ENCODE measurements at regions not wholly inside any gene's neighbourhood (a gene's known extent, or its start where the extent isn't known, plus 50 kb on each side); places are given as distances from the start of the nearest gene placed in this dataset.

DNA sequence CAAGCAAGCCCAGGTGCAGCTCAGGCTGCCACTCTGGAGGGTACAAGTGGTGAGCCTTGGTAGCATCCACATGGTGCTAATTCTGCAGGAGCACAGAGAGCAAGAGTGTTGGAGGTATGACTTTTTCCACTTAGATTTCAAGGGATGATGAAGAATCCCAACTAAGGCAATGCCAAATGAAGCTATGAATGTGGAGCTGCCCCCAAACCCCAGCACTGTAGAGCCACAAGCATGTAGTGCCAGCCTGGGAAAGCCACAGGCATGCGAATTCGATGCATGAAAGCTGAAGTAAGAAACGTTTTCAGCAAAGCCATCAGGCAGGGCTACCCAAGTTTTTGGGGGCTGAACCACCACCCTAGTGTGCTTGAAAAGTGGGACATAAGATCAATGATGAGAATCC lies 251.1 kb downstream of the HAO1 start:
- CTCF ChIA-PET = no interaction called here
- TF ChIP-seq NFRKB (IDR thresholded peaks at IDR 0.05) = no peak
- TF ChIP-seq SUZ12 (IDR thresholded peaks at IDR 0.05) = no peak
- no peak for TF ChIP-seq FOXA1 (IDR thresholded peaks at IDR 0.05)
- no peak for TF ChIP-seq L3MBTL2 (conservative IDR thresholded peaks at IDR 0.05)
- TF ChIP-seq ZNF384 (IDR thresholded peaks at IDR 0.05) = no peak
- DNase-seq (ENCODE audit: extremely low spot score) = no peak
- POLR2A ChIA-PET = no interaction called here

DNA sequence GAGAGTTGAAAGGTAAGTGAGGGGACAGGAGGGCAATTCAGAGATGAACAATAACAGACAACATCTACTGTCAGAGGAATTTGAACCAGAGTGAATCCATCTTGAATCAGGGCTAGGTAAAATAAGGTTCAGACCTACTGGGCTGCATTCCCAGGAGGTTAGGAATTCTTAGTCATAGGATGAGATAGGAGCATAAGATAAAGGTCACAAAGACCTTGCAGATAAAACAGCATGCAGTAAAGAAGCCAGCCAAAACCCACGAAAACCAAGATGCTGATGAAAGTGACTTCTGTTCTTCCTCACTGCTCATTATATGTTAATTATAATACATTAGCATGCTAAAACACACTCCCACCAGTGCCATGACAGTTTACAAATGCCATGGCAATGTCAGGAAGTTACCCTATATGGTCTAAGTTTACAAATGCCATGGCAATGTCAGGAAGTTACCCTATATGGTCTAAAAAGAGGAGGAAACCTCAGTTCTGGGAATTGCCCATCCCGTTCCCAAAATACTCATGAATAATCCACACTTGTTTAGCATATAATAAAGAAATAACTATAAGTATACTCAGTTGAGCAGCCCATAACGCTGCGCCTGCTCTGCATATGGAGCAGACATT lies 248.5 kb downstream of the HAO1 start:
- ChIA-PET POLR2A (no interaction called here), CTCF (no interaction called here)
- TF ChIP-seq FOXM1 (IDR thresholded peaks at IDR 0.05; ENCODE audit: borderline replicate concordance) (no peak), SUZ12 (IDR thresholded peaks at IDR 0.05) (no peak), FOXA1 (IDR thresholded peaks at IDR 0.05) (no peak), L3MBTL2 (conservative IDR thresholded peaks at IDR 0.05) (no peak), NFRKB (IDR thresholded peaks at IDR 0.05) (no peak), HDGF (IDR thresholded peaks at IDR 0.05; ENCODE audit: borderline replicate concordance) (no peak), FOXK2 (IDR thresholded peaks at IDR 0.05) (no peak), TARDBP (IDR thresholded peaks at IDR 0.05) (no peak), SP1 (IDR thresholded peaks at IDR 0.05) (no peak), LEF1 (IDR thresholded peaks at IDR 0.05; ENCODE audit: borderline replicate concordance) (no peak), CTBP1 (IDR thresholded peaks at IDR 0.05; ENCODE audit: borderline replicate concordance) (no peak)
- TF ChIP-seq, protein P1, sequence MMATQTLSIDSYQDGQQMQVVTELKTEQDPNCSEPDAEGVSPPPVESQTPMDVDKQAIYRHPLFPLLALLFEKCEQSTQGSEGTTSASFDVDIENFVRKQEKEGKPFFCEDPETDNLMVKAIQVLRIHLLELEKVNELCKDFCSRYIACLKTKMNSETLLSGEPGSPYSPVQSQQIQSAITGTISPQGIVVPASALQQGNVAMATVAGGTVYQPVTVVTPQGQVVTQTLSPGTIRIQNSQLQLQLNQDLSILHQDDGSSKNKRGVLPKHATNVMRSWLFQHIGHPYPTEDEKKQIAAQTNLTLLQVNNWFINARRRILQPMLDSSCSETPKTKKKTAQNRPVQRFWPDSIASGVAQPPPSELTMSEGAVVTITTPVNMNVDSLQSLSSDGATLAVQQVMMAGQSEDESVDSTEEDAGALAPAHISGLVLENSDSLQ (IDR thresholded peaks at IDR 0.05) = no peak
- DNase-seq (ENCODE audit: extremely low spot score) = no peak

DNA sequence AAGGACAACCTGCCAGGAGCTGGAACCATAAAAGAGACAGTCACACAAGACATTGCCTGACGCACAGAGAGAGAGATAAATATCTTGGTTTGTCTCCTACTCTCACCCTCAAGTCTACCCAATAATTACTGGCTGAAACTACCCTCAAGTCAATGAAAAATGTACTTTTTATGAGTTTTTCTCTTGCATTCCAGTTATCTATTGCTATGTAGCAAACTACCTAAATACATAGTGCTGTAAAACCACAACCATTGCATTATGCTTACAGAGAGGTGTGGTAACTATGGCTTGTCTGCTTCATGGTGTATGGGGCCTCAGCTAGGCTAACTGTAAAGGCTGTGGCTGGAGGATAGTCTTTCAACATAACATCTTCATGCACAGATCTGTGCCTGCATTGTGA lies 247.8 kb downstream of the HAO1 start:
- ChIA-PET CTCF (no interaction called here), POLR2A (no interaction called here)
- TF ChIP-seq SUZ12 (IDR thresholded peaks at IDR 0.05) (no peak), HDGF (IDR thresholded peaks at IDR 0.05; ENCODE audit: borderline replicate concordance) (no peak), ZNF384 (IDR thresholded peaks at IDR 0.05) (no peak), NFRKB (IDR thresholded peaks at IDR 0.05) (no peak), FOXM1 (IDR thresholded peaks at IDR 0.05; ENCODE audit: borderline replicate concordance) (no peak)
- DNase-seq (ENCODE audit: extremely low spot score) = no peak

DNA sequence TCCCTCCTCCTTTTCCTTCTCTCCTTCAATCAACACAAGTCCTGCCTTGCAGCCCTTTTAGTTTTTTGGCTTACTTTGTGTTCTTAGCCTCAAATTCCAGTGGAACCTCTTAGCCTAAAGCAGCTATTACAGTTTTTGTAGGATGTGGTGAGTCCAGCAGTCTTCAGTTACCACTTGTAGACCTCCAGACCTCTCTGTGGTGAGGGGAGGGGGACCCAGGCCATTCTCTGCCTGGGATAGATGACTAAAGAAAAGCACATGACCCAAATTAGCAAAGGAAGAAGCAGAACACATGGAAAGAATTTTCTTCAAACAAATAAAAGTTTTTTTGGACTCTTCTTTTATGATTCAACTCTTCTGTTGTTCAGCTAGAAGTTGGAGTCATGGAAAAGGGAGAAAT lies 246.5 kb downstream of the HAO1 start:
- no peak for TF ChIP-seq ELF4 (IDR thresholded peaks at IDR 0.05)
- no peak for TF ChIP-seq ARNT (IDR thresholded peaks at IDR 0.05)
- no peak for TF ChIP-seq FOXK2 (IDR thresholded peaks at IDR 0.05)
- no peak for TF ChIP-seq CTBP1 (IDR thresholded peaks at IDR 0.05; ENCODE audit: borderline replicate concordance)
- TF ChIP-seq NFRKB (IDR thresholded peaks at IDR 0.05) = no peak
- no peak for TF ChIP-seq TARDBP (IDR thresholded peaks at IDR 0.05)
- TF ChIP-seq L3MBTL2 (conservative IDR thresholded peaks at IDR 0.05) = no peak
- TF ChIP-seq FOXM1 (IDR thresholded peaks at IDR 0.05; ENCODE audit: borderline replicate concordance) = no peak
- no peak for TF ChIP-seq LEF1 (IDR thresholded peaks at IDR 0.05; ENCODE audit: borderline replicate concordance)
- TF ChIP-seq HDGF (IDR thresholded peaks at IDR 0.05; ENCODE audit: borderline replicate concordance) = no peak
- TF ChIP-seq SUZ12 (IDR thresholded peaks at IDR 0.05) = no peak
- no peak for TF ChIP-seq ZNF384 (IDR thresholded peaks at IDR 0.05)
- TF ChIP-seq, protein P1 (IDR thresholded peaks at IDR 0.05) = no peak
- no peak for TF ChIP-seq FOXA1 (IDR thresholded peaks at IDR 0.05)
- no peak for TF ChIP-seq SP1 (IDR thresholded peaks at IDR 0.05)
- no peak for TF ChIP-seq BHLHE40 (IDR thresholded peaks at IDR 0.05; ENCODE audit: borderline replicate concordance)
- POLR2A ChIA-PET = no interaction called here
- no peak for DNase-seq (ENCODE audit: extremely low spot score)
- CTCF ChIA-PET = no interaction called here

DNA sequence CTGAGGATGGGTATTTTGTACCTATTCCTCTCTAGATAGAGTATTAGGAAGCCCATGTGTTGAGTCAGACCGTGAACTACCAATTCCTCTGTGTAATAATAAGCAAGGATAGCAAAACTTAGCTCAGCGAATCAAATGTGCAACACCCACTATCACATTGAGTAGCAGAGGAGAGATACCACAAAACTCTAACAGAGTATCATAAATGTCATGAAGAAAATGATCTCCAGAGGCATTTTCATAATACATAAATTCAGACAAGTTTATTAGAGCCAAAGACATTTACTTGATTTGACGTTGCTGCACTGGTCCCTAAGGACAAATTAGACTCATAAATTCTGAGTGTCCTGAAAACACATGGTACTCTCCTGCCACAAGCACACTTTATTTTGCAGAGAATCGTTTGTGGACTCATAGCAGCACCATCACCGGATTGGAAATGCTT lies 245.2 kb downstream of the HAO1 start:
- ChIA-PET CTCF (no interaction called here), POLR2A (no interaction called here)
- DNase-seq (ENCODE audit: extremely low spot score) = no peak
- TF ChIP-seq ZNF384 (IDR thresholded peaks at IDR 0.05) (no peak), SP1 (IDR thresholded peaks at IDR 0.05) (no peak), ARNT (IDR thresholded peaks at IDR 0.05) (no peak), LEF1 (IDR thresholded peaks at IDR 0.05; ENCODE audit: borderline replicate concordance) (no peak), FOXK2 (IDR thresholded peaks at IDR 0.05) (no peak), SUZ12 (IDR thresholded peaks at IDR 0.05) (no peak), NFRKB (IDR thresholded peaks at IDR 0.05) (no peak), FOXA1 (IDR thresholded peaks at IDR 0.05) (no peak), HDGF (IDR thresholded peaks at IDR 0.05; ENCODE audit: borderline replicate concordance) (no peak), TARDBP (IDR thresholded peaks at IDR 0.05) (no peak), L3MBTL2 (conservative IDR thresholded peaks at IDR 0.05) (no peak), FOXM1 (IDR thresholded peaks at IDR 0.05; ENCODE audit: borderline replicate concordance) (no peak), ELF4 (IDR thresholded peaks at IDR 0.05) (no peak), BHLHE40 (IDR thresholded peaks at IDR 0.05; ENCODE audit: borderline replicate concordance) (no peak), CTBP1 (IDR thresholded peaks at IDR 0.05; ENCODE audit: borderline replicate concordance) (no peak)
- TF ChIP-seq, protein P1 (IDR thresholded peaks at IDR 0.05) = no peak

DNA sequence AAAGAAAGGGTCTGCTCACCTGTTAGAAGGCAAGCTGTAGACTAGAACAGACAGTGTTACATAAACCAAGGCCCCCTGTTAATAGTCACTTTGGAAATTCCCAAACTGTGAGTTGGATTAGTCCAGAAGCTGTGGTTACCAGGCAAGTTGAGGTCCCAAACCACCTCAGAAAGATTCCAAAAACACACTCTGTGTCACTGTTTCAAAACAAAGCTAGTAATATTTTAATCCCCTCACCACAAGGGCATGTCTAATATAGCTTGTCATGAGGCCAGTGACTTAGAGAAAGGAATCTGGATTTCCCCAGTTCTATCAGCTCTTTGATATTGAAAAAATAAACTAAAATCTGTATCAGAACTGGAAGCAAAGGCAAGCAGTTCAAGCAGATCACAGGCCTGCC lies 244.6 kb downstream of the HAO1 start:
- no peak for DNase-seq (ENCODE audit: extremely low spot score)
- ChIA-PET CTCF (no interaction called here), POLR2A (no interaction called here)
- TF ChIP-seq NFRKB (IDR thresholded peaks at IDR 0.05) = no peak
- no peak for TF ChIP-seq LEF1 (IDR thresholded peaks at IDR 0.05; ENCODE audit: borderline replicate concordance)

DNA sequence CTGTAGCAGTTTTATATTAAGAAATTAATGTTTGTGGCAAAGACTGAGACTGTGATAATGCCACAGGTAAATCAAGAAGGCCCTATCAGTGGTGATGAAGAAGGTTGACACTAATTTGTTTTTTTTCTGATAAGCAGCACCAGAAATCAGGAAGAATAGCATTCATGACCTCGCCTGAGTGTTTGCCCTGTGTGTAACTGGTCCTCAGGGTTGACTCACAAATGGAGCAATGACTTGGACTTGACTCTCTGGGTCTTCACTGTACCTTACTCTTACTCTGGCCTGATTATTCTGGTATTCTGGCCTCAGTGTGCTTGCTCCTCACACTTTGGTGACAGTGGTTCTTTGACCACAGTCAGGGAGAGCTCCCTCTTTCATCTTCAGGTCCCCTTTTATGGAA lies 243.9 kb downstream of the HAO1 start:
- TF ChIP-seq LEF1 (IDR thresholded peaks at IDR 0.05; ENCODE audit: borderline replicate concordance) (no peak), L3MBTL2 (conservative IDR thresholded peaks at IDR 0.05) (no peak), BHLHE40 (IDR thresholded peaks at IDR 0.05; ENCODE audit: borderline replicate concordance) (no peak), ELF4 (IDR thresholded peaks at IDR 0.05) (no peak), CTBP1 (IDR thresholded peaks at IDR 0.05; ENCODE audit: borderline replicate concordance) (no peak), ARNT (IDR thresholded peaks at IDR 0.05) (no peak), TARDBP (IDR thresholded peaks at IDR 0.05) (no peak), ZNF384 (IDR thresholded peaks at IDR 0.05) (no peak), FOXK2 (IDR thresholded peaks at IDR 0.05) (no peak), SP1 (IDR thresholded peaks at IDR 0.05) (no peak), HDGF (IDR thresholded peaks at IDR 0.05; ENCODE audit: borderline replicate concordance) (no peak), NFRKB (IDR thresholded peaks at IDR 0.05) (no peak)
- TF ChIP-seq, protein P1 (IDR thresholded peaks at IDR 0.05) = no peak
- ChIA-PET CTCF (no interaction called here), POLR2A (no interaction called here)
- DNase-seq (ENCODE audit: extremely low spot score) = no peak
